GM23338 (cell line): ENCODE measurements at regions not wholly inside any gene's neighbourhood (a gene's known extent, or its start where the extent isn't known, plus 50 kb on each side); places are given as distances from the start of the nearest gene placed in this dataset.

Source experiments
- ATAC-seq: fragments of 200-7000 bp; cut with Tn5 transposase; 3 replicates; pipeline ENCODE4 v1.9.1; 2020
- DNase-seq: peaks from one replicate; pipeline ENCODE4 v3.0.0-alpha.2; 2015; ENCODE audit warnings: low spot score
- H2AFZ ChIP-seq: fragments of 200-600 bp; sonication (generic); 2 replicates; pipeline ENCODE4 v1.8.0; 2016; ENCODE audit warnings: antibody characterized with exemption, mild to moderate bottlenecking, moderate library complexity
- H3F3A ChIP-seq: fragments of 200-600 bp; sonication (generic); replicated peaks from 2 replicates; pipeline ENCODE4 v1.8.0; 2017; ENCODE audit warnings: antibody characterized with exemption, mixed run types, low read depth
- H3K27ac ChIP-seq: fragments of 200-600 bp; sonication (generic); 2 replicates; pipeline ENCODE4 v1.6.1; 2016; ENCODE audit warnings: low read depth
- H3K27me3 ChIP-seq: fragments of 200-600 bp; sonication (generic); 2 replicates; pipeline ENCODE4 v1.8.0; 2016; ENCODE audit warnings: mild to moderate bottlenecking, mixed run types, moderate library complexity; ENCODE audit not compliant: insufficient read depth
- H3K36me3 ChIP-seq: fragments of 200-600 bp; sonication (generic); 2 replicates; pipeline ENCODE4 v1.8.0; 2016; ENCODE audit warnings: mild to moderate bottlenecking; ENCODE audit not compliant: insufficient read depth
- H3K4me1 ChIP-seq: fragments of 200-600 bp; sonication (generic); 2 replicates; pipeline ENCODE4 v1.8.0; 2016; ENCODE audit warnings: mild to moderate bottlenecking, moderate library complexity; ENCODE audit not compliant: insufficient read depth
- H3K4me2 ChIP-seq: fragments of 200-600 bp; sonication (generic); 2 replicates; pipeline ENCODE4 v1.7.1; 2017; ENCODE audit warnings: mixed run types
- H3K4me3 ChIP-seq: fragments of 200-600 bp; sonication (generic); 2 replicates; pipeline ENCODE4 v1.6.1; 2016; ENCODE audit warnings: mixed run types
- H3K79me2 ChIP-seq: fragments of 200-600 bp; sonication (generic); replicated peaks from 2 replicates; pipeline ENCODE4 v1.8.0; 2017; ENCODE audit warnings: mild to moderate bottlenecking; ENCODE audit not compliant: insufficient read depth
- H3K9me2 ChIP-seq: fragments of 200-600 bp; sonication (generic); 2 replicates; pipeline ENCODE4 v1.8.0; 2017; ENCODE audit not compliant: insufficient read depth
- H4K20me1 ChIP-seq: fragments of 200-600 bp; sonication (generic); replicated peaks from 2 replicates; pipeline ENCODE4 v1.8.0; 2017; ENCODE audit warnings: mild to moderate bottlenecking; ENCODE audit not compliant: insufficient read depth
- H3K27ac Mint-ChIP-seq: 2 replicates; pipeline ENCODE4 v1.8.0; 2020; ENCODE audit warnings: inconsistent platforms, mild to moderate bottlenecking, moderate library complexity, mixed read lengths
- H3K27me3 Mint-ChIP-seq: 3 replicates; pipeline ENCODE4 v1.8.0; 2022; ENCODE audit warnings: low read depth, mild to moderate bottlenecking, moderate library complexity, mixed read lengths, inconsistent platforms; ENCODE audit not compliant: insufficient read depth, poor library complexity
- H3K36me3 Mint-ChIP-seq: 3 replicates; pipeline ENCODE4 v1.8.0; 2021; ENCODE audit warnings: low read depth, mild to moderate bottlenecking, inconsistent platforms, moderate library complexity, mixed read lengths
- H3K4me1 Mint-ChIP-seq: 3 replicates; pipeline ENCODE4 v1.8.0; 2020; ENCODE audit warnings: mild to moderate bottlenecking, inconsistent platforms, mixed read lengths
- H3K4me3 Mint-ChIP-seq: 3 replicates; pipeline ENCODE4 v1.8.0; 2021; ENCODE audit warnings: moderate library complexity, mild to moderate bottlenecking, inconsistent platforms, mixed read lengths
- H3K9me3 Mint-ChIP-seq: 3 replicates; pipeline ENCODE4 v1.8.0; 2020; ENCODE audit warnings: moderate library complexity, mild to moderate bottlenecking, inconsistent platforms, mixed read lengths
- CREB1 ChIP-seq: fragments of 250-450 bp; sonication (Bioruptor Pico); IDR thresholded peaks from 2 replicates; pipeline ENCODE4 v1.5.0; 2020; ENCODE audit warnings: low read depth, mild to moderate bottlenecking, moderate library complexity
- EZH2 ChIP-seq: fragments of 200-600 bp; sonication (generic); IDR thresholded peaks from one replicate; pipeline ENCODE4 v1.8.0; 2017; ENCODE audit warnings: antibody characterized with exemption, mild to moderate bottlenecking, low read depth; ENCODE audit not compliant: unreplicated experiment
- EZH2phosphoT487 ChIP-seq: fragments of 200-600 bp; sonication (generic); IDR thresholded peaks from one replicate; pipeline ENCODE4 v1.8.1; 2018; ENCODE audit warnings: antibody characterized with exemption; ENCODE audit not compliant: unreplicated experiment
- JUNB ChIP-seq: IDR thresholded peaks from one replicate; pipeline ENCODE4 v1.6.1; 2016; ENCODE audit warnings: antibody characterized with exemption; ENCODE audit not compliant: unreplicated experiment
- NANOG ChIP-seq: IDR thresholded peaks from 2 replicates; pipeline ENCODE4 v1.6.1; 2016; ENCODE audit warnings: antibody characterized with exemption, borderline replicate concordance
- STAT1 ChIP-seq: IDR thresholded peaks from one replicate; pipeline ENCODE4 v1.6.1; 2016; ENCODE audit warnings: antibody characterized with exemption; ENCODE audit not compliant: unreplicated experiment
- ZNF331 ChIP-seq: fragments of 250-450 bp; sonication (Bioruptor Pico); IDR thresholded peaks from 2 replicates; pipeline ENCODE4 v1.5.0; 2020; ENCODE audit warnings: low read depth, mild to moderate bottlenecking, moderate library complexity
- TF ChIP-seq, protein P1 (sequence below): fragments of 250-450 bp; sonication (Bioruptor Pico); IDR thresholded peaks from 2 replicates; pipeline ENCODE4 v1.5.0; 2020; ENCODE audit warnings: mild to moderate bottlenecking, moderate library complexity
- TF ChIP-seq, protein P2 (sequence below): IDR thresholded peaks from 2 replicates; pipeline ENCODE4 v1.6.1; 2016; ENCODE audit warnings: antibody characterized with exemption
- TF ChIP-seq, protein P3 (sequence below), 2 experiments: fragments of 200-600 bp in 1 of 2; sonication (generic) in 1 of 2; conservative IDR thresholded peaks; 2 replicates each; pipeline versions ENCODE4 v1.5.1 to v1.6.1; 2016 to 2017; ENCODE audit warnings: antibody characterized with exemption in 2 of 2, low read depth in 2 of 2, mild to moderate bottlenecking in 2 of 2, moderate library complexity in 1 of 2

DNA sequence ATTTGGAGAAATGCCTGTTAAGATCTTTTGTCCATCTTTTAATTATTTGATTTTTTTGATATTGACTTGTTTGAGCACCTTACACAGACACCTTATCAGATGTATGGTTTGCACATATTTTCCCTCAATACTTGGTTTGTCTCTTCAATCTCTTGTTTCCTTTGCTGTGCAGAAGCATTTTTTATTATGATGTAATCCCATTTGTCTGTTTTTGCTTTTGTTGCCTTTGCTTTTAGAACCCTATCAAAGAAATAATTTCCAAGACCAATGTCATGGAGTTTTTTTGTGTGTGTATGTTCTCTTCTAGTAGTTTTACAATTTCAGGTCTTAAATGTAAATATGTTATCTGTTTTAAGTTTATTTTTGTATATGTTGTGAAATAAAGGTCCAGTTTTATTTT is 73.9 kb downstream of the HTR1B start:
- Mint-ChIP-seq H3K27ac (no peak overlapping the region), H3K4me1 (no peaks in the 10 kb centered on the region), H3K9me3 (no peaks in the 10 kb centered on the region; the same call in 2 of the 3 replicates), H3K36me3 (no peaks in the 10 kb centered on the region), H3K4me3 (no peak overlapping the region), H3K27me3 (no peaks in the 10 kb centered on the region)
- no peak overlapping the region for H2AFZ ChIP-seq
- 0 out of 2 replicates have a peak, but pooled peaks cover 2% of the 10 kb centered on the region for H3K9me2 ChIP-seq
- H3K4me3 ChIP-seq: no peak overlapping the region
- no peaks in the 10 kb centered on the region for H3K4me1 ChIP-seq
- TF ChIP-seq STAT1 (no peak), EZH2 (no peak), EZH2phosphoT487 (no peak), CREB1 (no peak), JUNB (no peak), NANOG (no peak), ZNF331 (CRISPR knock-in tag) (no peak)
- TF ChIP-seq, protein P1, sequence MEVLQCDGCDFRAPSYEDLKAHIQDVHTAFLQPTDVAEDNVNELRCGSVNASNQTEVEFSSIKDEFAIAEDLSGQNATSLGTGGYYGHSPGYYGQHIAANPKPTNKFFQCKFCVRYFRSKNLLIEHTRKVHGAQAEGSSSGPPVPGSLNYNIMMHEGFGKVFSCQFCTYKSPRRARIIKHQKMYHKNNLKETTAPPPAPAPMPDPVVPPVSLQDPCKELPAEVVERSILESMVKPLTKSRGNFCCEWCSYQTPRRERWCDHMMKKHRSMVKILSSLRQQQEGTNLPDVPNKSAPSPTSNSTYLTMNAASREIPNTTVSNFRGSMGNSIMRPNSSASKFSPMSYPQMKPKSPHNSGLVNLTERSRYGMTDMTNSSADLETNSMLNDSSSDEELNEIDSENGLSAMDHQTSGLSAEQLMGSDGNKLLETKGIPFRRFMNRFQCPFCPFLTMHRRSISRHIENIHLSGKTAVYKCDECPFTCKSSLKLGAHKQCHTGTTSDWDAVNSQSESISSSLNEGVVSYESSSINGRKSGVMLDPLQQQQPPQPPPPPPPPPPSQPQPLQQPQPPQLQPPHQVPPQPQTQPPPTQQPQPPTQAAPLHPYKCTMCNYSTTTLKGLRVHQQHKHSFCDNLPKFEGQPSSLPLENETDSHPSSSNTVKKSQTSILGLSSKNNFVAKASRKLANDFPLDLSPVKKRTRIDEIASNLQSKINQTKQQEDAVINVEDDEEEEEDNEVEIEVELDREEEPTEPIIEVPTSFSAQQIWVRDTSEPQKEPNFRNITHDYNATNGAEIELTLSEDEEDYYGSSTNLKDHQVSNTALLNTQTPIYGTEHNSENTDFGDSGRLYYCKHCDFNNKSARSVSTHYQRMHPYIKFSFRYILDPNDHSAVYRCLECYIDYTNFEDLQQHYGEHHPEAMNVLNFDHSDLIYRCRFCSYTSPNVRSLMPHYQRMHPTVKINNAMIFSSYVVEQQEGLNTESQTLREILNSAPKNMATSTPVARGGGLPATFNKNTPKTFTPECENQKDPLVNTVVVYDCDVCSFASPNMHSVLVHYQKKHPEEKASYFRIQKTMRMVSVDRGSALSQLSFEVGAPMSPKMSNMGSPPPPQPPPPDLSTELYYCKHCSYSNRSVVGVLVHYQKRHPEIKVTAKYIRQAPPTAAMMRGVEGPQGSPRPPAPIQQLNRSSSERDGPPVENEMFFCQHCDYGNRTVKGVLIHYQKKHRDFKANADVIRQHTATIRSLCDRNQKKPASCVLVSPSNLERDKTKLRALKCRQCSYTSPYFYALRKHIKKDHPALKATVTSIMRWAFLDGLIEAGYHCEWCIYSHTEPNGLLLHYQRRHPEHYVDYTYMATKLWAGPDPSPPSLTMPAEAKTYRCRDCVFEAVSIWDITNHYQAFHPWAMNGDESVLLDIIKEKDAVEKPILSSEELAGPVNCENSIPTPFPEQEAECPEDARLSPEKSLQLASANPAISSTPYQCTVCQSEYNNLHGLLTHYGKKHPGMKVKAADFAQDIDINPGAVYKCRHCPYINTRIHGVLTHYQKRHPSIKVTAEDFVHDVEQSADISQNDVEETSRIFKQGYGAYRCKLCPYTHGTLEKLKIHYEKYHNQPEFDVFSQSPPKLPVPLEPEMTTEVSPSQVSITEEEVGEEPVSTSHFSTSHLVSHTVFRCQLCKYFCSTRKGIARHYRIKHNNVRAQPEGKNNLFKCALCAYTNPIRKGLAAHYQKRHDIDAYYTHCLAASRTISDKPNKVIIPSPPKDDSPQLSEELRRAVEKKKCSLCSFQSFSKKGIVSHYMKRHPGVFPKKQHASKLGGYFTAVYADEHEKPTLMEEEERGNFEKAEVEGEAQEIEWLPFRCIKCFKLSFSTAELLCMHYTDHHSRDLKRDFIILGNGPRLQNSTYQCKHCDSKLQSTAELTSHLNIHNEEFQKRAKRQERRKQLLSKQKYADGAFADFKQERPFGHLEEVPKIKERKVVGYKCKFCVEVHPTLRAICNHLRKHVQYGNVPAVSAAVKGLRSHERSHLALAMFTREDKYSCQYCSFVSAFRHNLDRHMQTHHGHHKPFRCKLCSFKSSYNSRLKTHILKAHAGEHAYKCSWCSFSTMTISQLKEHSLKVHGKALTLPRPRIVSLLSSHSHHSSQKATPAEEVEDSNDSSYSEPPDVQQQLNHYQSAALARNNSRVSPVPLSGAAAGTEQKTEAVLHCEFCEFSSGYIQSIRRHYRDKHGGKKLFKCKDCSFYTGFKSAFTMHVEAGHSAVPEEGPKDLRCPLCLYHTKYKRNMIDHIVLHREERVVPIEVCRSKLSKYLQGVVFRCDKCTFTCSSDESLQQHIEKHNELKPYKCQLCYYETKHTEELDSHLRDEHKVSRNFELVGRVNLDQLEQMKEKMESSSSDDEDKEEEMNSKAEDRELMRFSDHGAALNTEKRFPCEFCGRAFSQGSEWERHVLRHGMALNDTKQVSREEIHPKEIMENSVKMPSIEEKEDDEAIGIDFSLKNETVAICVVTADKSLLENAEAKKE: no peak
- TF ChIP-seq, protein P2, sequence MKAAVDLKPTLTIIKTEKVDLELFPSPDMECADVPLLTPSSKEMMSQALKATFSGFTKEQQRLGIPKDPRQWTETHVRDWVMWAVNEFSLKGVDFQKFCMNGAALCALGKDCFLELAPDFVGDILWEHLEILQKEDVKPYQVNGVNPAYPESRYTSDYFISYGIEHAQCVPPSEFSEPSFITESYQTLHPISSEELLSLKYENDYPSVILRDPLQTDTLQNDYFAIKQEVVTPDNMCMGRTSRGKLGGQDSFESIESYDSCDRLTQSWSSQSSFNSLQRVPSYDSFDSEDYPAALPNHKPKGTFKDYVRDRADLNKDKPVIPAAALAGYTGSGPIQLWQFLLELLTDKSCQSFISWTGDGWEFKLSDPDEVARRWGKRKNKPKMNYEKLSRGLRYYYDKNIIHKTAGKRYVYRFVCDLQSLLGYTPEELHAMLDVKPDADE: no peak
- TF ChIP-seq, protein P3, sequence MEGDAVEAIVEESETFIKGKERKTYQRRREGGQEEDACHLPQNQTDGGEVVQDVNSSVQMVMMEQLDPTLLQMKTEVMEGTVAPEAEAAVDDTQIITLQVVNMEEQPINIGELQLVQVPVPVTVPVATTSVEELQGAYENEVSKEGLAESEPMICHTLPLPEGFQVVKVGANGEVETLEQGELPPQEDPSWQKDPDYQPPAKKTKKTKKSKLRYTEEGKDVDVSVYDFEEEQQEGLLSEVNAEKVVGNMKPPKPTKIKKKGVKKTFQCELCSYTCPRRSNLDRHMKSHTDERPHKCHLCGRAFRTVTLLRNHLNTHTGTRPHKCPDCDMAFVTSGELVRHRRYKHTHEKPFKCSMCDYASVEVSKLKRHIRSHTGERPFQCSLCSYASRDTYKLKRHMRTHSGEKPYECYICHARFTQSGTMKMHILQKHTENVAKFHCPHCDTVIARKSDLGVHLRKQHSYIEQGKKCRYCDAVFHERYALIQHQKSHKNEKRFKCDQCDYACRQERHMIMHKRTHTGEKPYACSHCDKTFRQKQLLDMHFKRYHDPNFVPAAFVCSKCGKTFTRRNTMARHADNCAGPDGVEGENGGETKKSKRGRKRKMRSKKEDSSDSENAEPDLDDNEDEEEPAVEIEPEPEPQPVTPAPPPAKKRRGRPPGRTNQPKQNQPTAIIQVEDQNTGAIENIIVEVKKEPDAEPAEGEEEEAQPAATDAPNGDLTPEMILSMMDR (conservative IDR thresholded peaks at IDR 0.05; ENCODE audit: low read depth in 2 of 2): no peak
- no peaks in the 10 kb centered on the region for H3K79me2 ChIP-seq
- H3F3A ChIP-seq: no peaks in the 10 kb centered on the region
- DNase-seq (no peak), ATAC-seq (no peak)
- H3K4me2 ChIP-seq: no peak overlapping the region
- H3K36me3 ChIP-seq: no peaks in the 10 kb centered on the region
- H4K20me1 ChIP-seq: no peaks in the 10 kb centered on the region
- H3K27ac ChIP-seq: no peak overlapping the region
- H3K27me3 ChIP-seq: no peaks in the 10 kb centered on the region
